ENCODE measurements at regions not wholly inside any gene's neighbourhood (a gene's known extent, or its start where the extent isn't known, plus 50 kb on each side); places are given as distances from the start of the nearest gene placed in this dataset.
A peak's percentile ranks its signal among the peaks of the same experiment; 100 is the strongest.
"Not testable (repeated sequence)": the region's sequence is repeated elsewhere in the genome, so short reads cannot be mapped to it uniquely, and the experiment has no call there.

GRCh38 chr2:125736306-125736705, 919.7 kb upstream of the GYPC start:
- no peak for DNase-seq

- DNase-seq: peak; percentile 36
Measured at GRCh38 chr2:125745514-125745913, 910.4 kb upstream of the GYPC start.

- no peak for DNase-seq
Measured at GRCh38 chr2:125746321-125747164, 909.4 kb upstream of the GYPC start.

GRCh38 chr2:125747165-125747425, 908.9 kb upstream of the GYPC start:
- no peak for DNase-seq

GRCh38 chr2:125756431-125756830, 899.5 kb upstream of the GYPC start:
- DNase-seq: no peak

- DNase-seq: no peak
Measured at GRCh38 chr2:125796784-125797183, 859.2 kb upstream of the GYPC start.

- no peak for DNase-seq
Measured at GRCh38 chr2:125797192-125797591, 858.8 kb upstream of the GYPC start.

- DNase-seq: no peak
Measured at GRCh38 chr2:125822746-125823145, 833.2 kb upstream of the GYPC start.

- not testable (repeated sequence) for DNase-seq
Measured at GRCh38 chr2:125825781-125826180, 830.2 kb upstream of the GYPC start.

- no peak for DNase-seq
Measured at GRCh38 chr2:125837128-125837527, 818.8 kb upstream of the GYPC start.

- no peak for DNase-seq
Measured at GRCh38 chr2:125837611-125838010, 818.3 kb upstream of the GYPC start.

GRCh38 chr2:125839945-125840344, 816.0 kb upstream of the GYPC start:
- DNase-seq: no peak

GRCh38 chr2:125842041-125842440, 813.9 kb upstream of the GYPC start:
- DNase-seq: no peak

- DNase-seq: no peak
Measured at GRCh38 chr2:125850541-125850940, 805.4 kb upstream of the GYPC start.

GRCh38 chr2:125852364-125852763, 803.6 kb upstream of the GYPC start:
- no peak for DNase-seq

- no peak for DNase-seq
Measured at GRCh38 chr2:125853626-125854025, 802.3 kb upstream of the GYPC start.

- DNase-seq: no peak
Measured at GRCh38 chr2:125855204-125855603, 800.8 kb upstream of the GYPC start.

GRCh38 chr2:125857971-125858794, 797.8 kb upstream of the GYPC start:
- DNase-seq: no peak

GRCh38 chr2:125861461-125861860, 794.5 kb upstream of the GYPC start:
- no peak for DNase-seq

- no peak for DNase-seq
Measured at GRCh38 chr2:125867908-125868307, 788.0 kb upstream of the GYPC start.

- DNase-seq: no peak
Measured at GRCh38 chr2:125870264-125870663, 785.7 kb upstream of the GYPC start.

- no peak for DNase-seq
Measured at GRCh38 chr2:125870746-125871145, 785.2 kb upstream of the GYPC start.

- DNase-seq: no peak
Measured at GRCh38 chr2:125874564-125874963, 781.4 kb upstream of the GYPC start.

- DNase-seq: no peak
Measured at GRCh38 chr2:125885340-125885739, 770.6 kb upstream of the GYPC start.

All from RPMI8226 (cell line).